Activated CD8-positive, alpha-beta T cell treated with anti-CD3 and anti-CD28 coated beads for 36 hours (primary cell): ENCODE measurements at regions not wholly inside any gene's neighbourhood (a gene's known extent, or its start where the extent isn't known, plus 50 kb on each side); places are given as distances from the start of the nearest gene placed in this dataset.

Source experiments
- ATAC-seq: fragments of 200-7000 bp; cut with Tn5 transposase; one replicate; pipeline ENCODE4 v1.10.0; 2021; ENCODE audit warnings: mild to moderate bottlenecking, moderate library complexity
- CTCF ChIA-PET: fragments of 350-600 bp; sonication (Branson Sonifier 250); formaldehyde crosslinking; loops from one replicate; lab custom pipeline; 2021; ENCODE audit warnings: antibody characterized with exemption; lab: Charles Lee
- POLR2A ChIA-PET: fragments of 350-600 bp; sonication (Branson Sonifier 250); formaldehyde crosslinking; loops from one replicate; lab custom pipeline; 2021; ENCODE audit warnings: antibody characterized with exemption; lab: Charles Lee
- DNase-seq: peaks from one replicate; pipeline ENCODE4 v3.0.0-alpha.2; 2020
- H3K27ac Mint-ChIP-seq: one replicate; pipeline ENCODE4 v1.8.0; 2021; ENCODE audit warnings: mild to moderate bottlenecking, mixed read lengths
- H3K27me3 Mint-ChIP-seq: one replicate; pipeline ENCODE4 v1.8.0; 2021; ENCODE audit warnings: mixed read lengths
- H3K36me3 Mint-ChIP-seq: one replicate; pipeline ENCODE4 v1.8.0; 2021; ENCODE audit warnings: low read depth, mixed read lengths
- H3K4me1 Mint-ChIP-seq: one replicate; pipeline ENCODE4 v1.8.0; 2021; ENCODE audit warnings: low read depth, mixed read lengths
- H3K4me3 Mint-ChIP-seq: one replicate; pipeline ENCODE4 v1.8.0; 2021; ENCODE audit warnings: mild to moderate bottlenecking, moderate library complexity, mixed read lengths
- H3K9me3 Mint-ChIP-seq: one replicate; pipeline ENCODE4 v1.8.0; 2021; ENCODE audit warnings: mixed read lengths
- CTCF ChIP-seq: fragments of 200-600 bp; IDR thresholded peaks from one replicate; pipeline ENCODE4 v1.8.0; 2022; ENCODE audit warnings: antibody characterized with exemption, mild to moderate bottlenecking
- intact Hi-C: fragments of 100-400 bp; cut with micrococcal nuclease; formaldehyde crosslinking; loops from one replicate; pipeline ENCODE4 v1.10.0; 2022

GRCh38 chr18:22057908-22058527 is 111.4 kb upstream of the GATA6 start:
- no peaks in the 10 kb centered on the region for H3K9me3 Mint-ChIP-seq
- no peak for TF ChIP-seq CTCF
- no peaks in the 10 kb centered on the region for H3K36me3 Mint-ChIP-seq
- ATAC-seq (no peak), DNase-seq (no peak)
- H3K27me3 Mint-ChIP-seq = peaks cover 2% of the 10 kb centered on the region
- POLR2A ChIA-PET = no interaction called here
- intact Hi-C loops = no loop called here
- H3K4me3 Mint-ChIP-seq = no peak overlapping the region
- no peak overlapping the region for H3K27ac Mint-ChIP-seq
- CTCF ChIA-PET = no interaction called here
- peaks cover 3% of the 10 kb centered on the region for H3K4me1 Mint-ChIP-seq

GRCh38 chr18:22060361-22060760 is 109.0 kb upstream of the GATA6 start:
- DNase-seq (no peak), ATAC-seq (no peak)
- TF ChIP-seq CTCF = no peak
- POLR2A ChIA-PET = no interaction called here
- intact Hi-C loops = no loop called here
- Mint-ChIP-seq H3K4me1 (peaks cover 3% of the 10 kb centered on the region), H3K27me3 (peaks cover 5% of the 10 kb centered on the region), H3K27ac (no peak overlapping the region), H3K4me3 (no peak overlapping the region), H3K9me3 (no peaks in the 10 kb centered on the region), H3K36me3 (no peaks in the 10 kb centered on the region)
- CTCF ChIA-PET = no interaction called here

GRCh38 chr18:22063102-22063501 is 106.3 kb upstream of the GATA6 start:
- no peak for DNase-seq
- Mint-ChIP-seq H3K4me3 (no peak overlapping the region), H3K27me3 (peaks cover 5% of the 10 kb centered on the region), H3K4me1 (peaks cover 3% of the 10 kb centered on the region), H3K9me3 (no peaks in the 10 kb centered on the region), H3K36me3 (no peaks in the 10 kb centered on the region), H3K27ac (no peak overlapping the region)
- ATAC-seq = no peak
- POLR2A ChIA-PET = no interaction called here
- TF ChIP-seq CTCF = no peak
- CTCF ChIA-PET = no interaction called here
- intact Hi-C loops = no loop called here

DNA sequence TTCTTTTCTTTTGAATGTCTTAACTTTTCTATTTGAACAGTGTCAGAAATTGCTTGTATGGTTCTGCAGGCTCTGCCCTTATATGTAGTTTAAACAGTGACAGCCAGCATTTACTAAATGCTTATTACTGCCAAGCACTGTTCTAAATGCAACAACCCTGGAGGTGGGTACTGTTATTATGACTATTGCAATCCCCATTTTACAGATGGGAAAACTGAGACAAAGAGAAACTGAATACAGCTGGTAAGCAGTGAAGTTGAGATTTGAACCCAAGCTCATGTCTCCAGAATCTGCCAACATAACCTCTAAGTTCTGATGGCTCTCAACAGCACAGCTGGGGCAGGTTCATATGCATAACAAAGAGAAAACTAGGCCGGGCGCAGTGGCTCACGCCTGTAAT is 105.7 kb upstream of the GATA6 start:
- DNase-seq (no peak), ATAC-seq (no peak)
- POLR2A ChIA-PET = no interaction called here
- H3K36me3 Mint-ChIP-seq = no peaks in the 10 kb centered on the region
- H3K27ac Mint-ChIP-seq = no peak overlapping the region
- no peak overlapping the region for H3K4me3 Mint-ChIP-seq
- H3K9me3 Mint-ChIP-seq = no peaks in the 10 kb centered on the region
- no peak for TF ChIP-seq CTCF
- peaks cover 3% of the 10 kb centered on the region for H3K4me1 Mint-ChIP-seq
- H3K27me3 Mint-ChIP-seq = peaks cover 5% of the 10 kb centered on the region
- CTCF ChIA-PET = no interaction called here
- intact Hi-C loops = no loop called here

GRCh38 chr18:22064581-22064980 is 104.8 kb upstream of the GATA6 start:
- H3K36me3 Mint-ChIP-seq = no peaks in the 10 kb centered on the region
- DNase-seq = no peak
- intact Hi-C loops = no loop called here
- ChIA-PET CTCF (interaction anchor here (0.9 kb wide), 1 partner anchor 11 kb away, joined by 3 read pairs; no protein-coding TSS in a partner anchor), POLR2A (no interaction called here)
- no peaks in the 10 kb centered on the region for H3K4me1 Mint-ChIP-seq
- no peak overlapping the region for H3K27ac Mint-ChIP-seq
- TF ChIP-seq CTCF = no peak
- H3K9me3 Mint-ChIP-seq = no peaks in the 10 kb centered on the region
- no peak for ATAC-seq
- H3K27me3 Mint-ChIP-seq = peaks cover 5% of the 10 kb centered on the region
- no peak overlapping the region for H3K4me3 Mint-ChIP-seq
